Adrenal gland (tissue), 5 donors: ENCODE measurements at regions not wholly inside any gene's neighbourhood (a gene's known extent, or its start where the extent isn't known, plus 50 kb on each side); places are given as distances from the start of the nearest gene placed in this dataset.
"Not testable (repeated sequence)": the region's sequence is repeated elsewhere in the genome, so short reads cannot be mapped to it uniquely, and the experiment has no call there.

Experiments used
- CTCF ChIP-seq, 6 experiments: fragments of 450-650 bp in 4 of 6; fragments of 200-600 bp in 2 of 6; sonication (generic) in 1 of 6; IDR thresholded peaks; 1 replicate in 5 of 6; 2 replicates in 1 of 6; pipeline versions ENCODE4 v1.5.1 to v1.8.0; 2016 to 2021; ENCODE audit warnings: antibody characterized with exemption in 6 of 6, mild to moderate bottlenecking in 2 of 6, moderate library complexity in 1 of 6
- POLR2A ChIP-seq, 2 donors: fragments of 450-650 bp; IDR thresholded peaks; one replicate each; pipeline ENCODE4 v1.6.1; 2017; ENCODE audit warnings: antibody characterized with exemption in 2 of 2, mild to moderate bottlenecking in 2 of 2, moderate library complexity in 1 of 2
- donor health status: DM: no; HTN: no; CAD: no.

- not testable (repeated sequence) for TF ChIP-seq CTCF, POLR2A (IDR thresholded peaks at IDR 0.05)
These were observed 63.2 kb upstream of the SSBP3 start for GRCh38 chr1:54469444-54469843.
